SH-SY5Y (cell line): ENCODE measurements at regions not wholly inside any gene's neighbourhood (a gene's known extent, or its start where the extent isn't known, plus 50 kb on each side); places are given as distances from the start of the nearest gene placed in this dataset.

ENCODE experiments used
- GATA2 ChIP-seq: IDR thresholded peaks from 2 replicates; pipeline ENCODE4 v1.6.1; 2011; ENCODE audit warnings: mild to moderate bottlenecking, low read depth, low read length
- GATA3 ChIP-seq: IDR thresholded peaks from 2 replicates; pipeline ENCODE4 v1.6.1; 2011; ENCODE audit warnings: low read depth, mild to moderate bottlenecking, low read length, moderate library complexity

DNA sequence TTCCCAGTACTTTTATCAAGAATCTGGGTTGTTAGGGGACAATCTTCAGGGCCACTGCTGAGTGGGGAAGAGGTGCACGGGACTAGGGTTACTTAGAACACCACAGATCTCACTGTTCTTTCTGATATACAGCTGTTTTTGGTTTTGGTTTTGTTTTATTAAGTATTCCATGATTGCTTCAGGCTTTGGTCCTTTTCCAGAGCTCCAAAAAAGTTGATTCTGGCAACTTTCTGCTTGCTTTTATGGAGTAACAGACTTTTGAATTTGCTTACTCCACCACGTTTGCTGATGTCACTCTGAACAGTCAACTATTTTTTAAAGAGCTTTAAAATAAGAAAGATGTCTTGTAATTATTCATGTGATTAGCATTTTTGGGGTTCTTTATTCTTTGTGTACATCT, 368.1 kb upstream of the FOXG1 start:
- TF ChIP-seq GATA2 (no peak), GATA3 (no peak)
